ENCODE measurements at regions not wholly inside any gene's neighbourhood (a gene's known extent, or its start where the extent isn't known, plus 50 kb on each side); places are given as distances from the start of the nearest gene placed in this dataset.

DNA sequence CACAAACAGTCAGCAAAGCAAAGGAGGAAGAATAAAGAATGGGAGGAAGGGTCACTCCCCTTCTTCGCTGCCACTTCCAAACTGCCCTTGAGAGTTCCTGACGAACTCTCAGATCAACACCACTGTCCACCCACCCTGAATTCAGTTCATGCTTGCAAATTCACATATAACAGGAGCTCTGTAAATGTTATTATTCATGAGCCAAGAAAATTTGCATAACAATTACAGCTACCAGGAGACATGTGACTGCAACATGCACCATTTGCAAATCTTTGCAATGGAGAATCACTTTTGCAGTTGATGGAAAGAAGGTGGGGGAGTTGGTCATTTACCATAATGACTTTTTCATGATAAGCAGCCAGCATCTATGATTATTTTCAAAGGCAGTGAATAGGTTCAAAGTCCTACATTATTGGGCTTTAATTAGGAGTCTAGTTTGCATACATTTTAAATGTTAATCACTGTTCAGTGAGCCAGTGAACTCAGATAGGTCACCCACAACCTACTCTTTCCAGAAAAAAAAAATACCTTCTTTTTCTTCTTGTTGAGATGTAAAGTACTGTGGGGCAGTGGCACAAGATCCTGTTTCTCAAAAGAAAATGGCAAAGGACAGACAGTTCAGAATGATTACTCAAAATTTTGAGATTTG lies 149.7 kb downstream of the CAAP1 start:
- no peaks in the 10 kb centered on the region for H3K36me3 Mint-ChIP-seq
- intact Hi-C loops (cut with micrococcal nuclease): no loop called here
- TF ChIP-seq, protein P1, sequence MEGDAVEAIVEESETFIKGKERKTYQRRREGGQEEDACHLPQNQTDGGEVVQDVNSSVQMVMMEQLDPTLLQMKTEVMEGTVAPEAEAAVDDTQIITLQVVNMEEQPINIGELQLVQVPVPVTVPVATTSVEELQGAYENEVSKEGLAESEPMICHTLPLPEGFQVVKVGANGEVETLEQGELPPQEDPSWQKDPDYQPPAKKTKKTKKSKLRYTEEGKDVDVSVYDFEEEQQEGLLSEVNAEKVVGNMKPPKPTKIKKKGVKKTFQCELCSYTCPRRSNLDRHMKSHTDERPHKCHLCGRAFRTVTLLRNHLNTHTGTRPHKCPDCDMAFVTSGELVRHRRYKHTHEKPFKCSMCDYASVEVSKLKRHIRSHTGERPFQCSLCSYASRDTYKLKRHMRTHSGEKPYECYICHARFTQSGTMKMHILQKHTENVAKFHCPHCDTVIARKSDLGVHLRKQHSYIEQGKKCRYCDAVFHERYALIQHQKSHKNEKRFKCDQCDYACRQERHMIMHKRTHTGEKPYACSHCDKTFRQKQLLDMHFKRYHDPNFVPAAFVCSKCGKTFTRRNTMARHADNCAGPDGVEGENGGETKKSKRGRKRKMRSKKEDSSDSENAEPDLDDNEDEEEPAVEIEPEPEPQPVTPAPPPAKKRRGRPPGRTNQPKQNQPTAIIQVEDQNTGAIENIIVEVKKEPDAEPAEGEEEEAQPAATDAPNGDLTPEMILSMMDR (IDR thresholded peaks at IDR 0.05): no peak
- Histone ChIP-seq H3K27ac (ENCODE audit: low read length) (no peak overlapping the region), H3K9me3 (ENCODE audit: control insufficient read depth, insufficient read depth, low read length) (no peaks in the 10 kb centered on the region), H3K4me3 (ENCODE audit: low read length) (no peak overlapping the region), H3K27me3 (ENCODE audit: control insufficient read depth, insufficient read depth, low read length) (no peaks in the 10 kb centered on the region), H3K4me1 (ENCODE audit: control insufficient read depth, insufficient read depth, low read length) (no peaks in the 10 kb centered on the region), H3K36me3 (ENCODE audit: control insufficient read depth, insufficient read depth, low read length) (no peaks in the 10 kb centered on the region)
- no peaks in the 10 kb centered on the region for H3K4me1 Mint-ChIP-seq
- ATAC-seq: no peak
- no peak overlapping the region for H3K4me3 Mint-ChIP-seq
- 37% methylated on average over 2 of the region's 2 CpGs for WGBS (ENCODE audit: insufficient coverage)
- no peak for DNase-seq
- H3K27ac Mint-ChIP-seq: no peak overlapping the region
- peaks cover 0 to 4% of the 10 kb centered on the region in 2 donors for H3K27me3 Mint-ChIP-seq (ENCODE audit: low read depth in 2 of 2)
- H3K9me3 Mint-ChIP-seq: peaks cover 3% of the 10 kb centered on the region in 2 donors

DNA sequence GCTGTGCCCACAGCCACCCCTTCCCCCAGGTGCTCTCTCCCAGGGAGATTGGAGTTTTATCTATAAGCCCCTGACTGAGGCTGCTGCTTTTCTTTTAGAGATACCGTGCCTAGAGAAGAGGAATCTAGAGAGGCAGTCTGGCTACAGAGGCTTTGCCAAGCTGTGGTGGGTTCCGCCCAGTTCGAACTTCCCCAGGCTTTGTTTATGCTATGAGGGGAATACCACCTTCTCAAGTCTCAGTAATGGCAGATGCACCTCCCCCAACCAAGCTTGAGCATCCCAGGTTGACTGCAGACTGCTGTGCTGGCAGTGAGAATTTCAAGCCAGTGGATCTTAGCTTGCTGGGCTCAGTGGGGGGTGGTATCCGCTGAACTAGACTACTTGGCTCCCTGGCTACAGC lies 157.4 kb downstream of the CAAP1 start:
- peaks cover 12 to 13% of the 10 kb centered on the region in 2 donors for H3K9me3 Mint-ChIP-seq
- peaks cover 0 to 4% of the 10 kb centered on the region in 2 donors for H3K27me3 Mint-ChIP-seq (ENCODE audit: low read depth in 2 of 2)
- WGBS (ENCODE audit: insufficient coverage): 96% methylated on average over 4 of the region's 4 CpGs
- no peak for ATAC-seq
- Histone ChIP-seq H3K27me3 (ENCODE audit: control insufficient read depth, insufficient read depth, low read length) (no peaks in the 10 kb centered on the region), H3K27ac (ENCODE audit: low read length) (no peak overlapping the region), H3K4me3 (ENCODE audit: low read length) (no peak overlapping the region), H3K36me3 (ENCODE audit: control insufficient read depth, insufficient read depth, low read length) (no peaks in the 10 kb centered on the region), H3K9me3 (ENCODE audit: control insufficient read depth, insufficient read depth, low read length) (no peaks in the 10 kb centered on the region), H3K4me1 (ENCODE audit: control insufficient read depth, insufficient read depth, low read length) (no peaks in the 10 kb centered on the region)
- H3K36me3 Mint-ChIP-seq: no peaks in the 10 kb centered on the region
- TF ChIP-seq, protein P1 (IDR thresholded peaks at IDR 0.05): no peak
- H3K27ac Mint-ChIP-seq: no peak overlapping the region
- intact Hi-C loops (cut with micrococcal nuclease): no loop called here
- no peaks in the 10 kb centered on the region for H3K4me1 Mint-ChIP-seq
- no peak for DNase-seq
- H3K4me3 Mint-ChIP-seq: no peak overlapping the region

DNA sequence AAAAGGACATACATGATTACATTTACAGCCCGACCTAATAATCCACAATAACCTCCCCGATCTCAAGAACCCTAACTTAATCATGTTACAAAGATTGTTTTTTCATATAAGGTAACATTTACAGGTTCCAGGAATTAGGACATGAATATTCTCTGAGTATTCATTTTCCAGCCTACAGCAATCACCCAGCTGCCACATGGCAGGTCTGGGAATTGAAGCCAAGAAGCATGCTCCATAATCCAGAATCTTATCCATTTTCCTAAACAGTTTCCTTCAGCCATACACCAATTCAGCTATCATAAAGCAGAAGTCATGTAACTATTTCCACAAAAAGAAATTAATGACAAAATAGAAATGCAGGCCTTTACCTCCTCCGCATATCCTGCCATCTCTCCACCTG lies 163.4 kb downstream of the CAAP1 start:
- TF ChIP-seq, protein P1 (IDR thresholded peaks at IDR 0.05): no peak
- Histone ChIP-seq H3K4me3 (ENCODE audit: low read length) (no peak overlapping the region), H3K36me3 (ENCODE audit: control insufficient read depth, insufficient read depth, low read length) (no peaks in the 10 kb centered on the region), H3K27ac (ENCODE audit: low read length) (no peak overlapping the region), H3K27me3 (ENCODE audit: control insufficient read depth, insufficient read depth, low read length) (no peaks in the 10 kb centered on the region), H3K4me1 (ENCODE audit: control insufficient read depth, insufficient read depth, low read length) (no peaks in the 10 kb centered on the region), H3K9me3 (ENCODE audit: control insufficient read depth, insufficient read depth, low read length) (no peaks in the 10 kb centered on the region)
- no peak overlapping the region for H3K4me3 Mint-ChIP-seq
- intact Hi-C loops (cut with micrococcal nuclease): no loop called here
- no peak overlapping the region for H3K27ac Mint-ChIP-seq
- H3K27me3 Mint-ChIP-seq (ENCODE audit: low read depth in 2 of 2): no peaks in the 10 kb centered on the region
- no peaks in the 10 kb centered on the region for H3K36me3 Mint-ChIP-seq
- 80% methylated on average over 2 of the region's 3 CpGs for WGBS (ENCODE audit: insufficient coverage)
- peaks cover 5 to 11% of the 10 kb centered on the region in 2 donors for H3K9me3 Mint-ChIP-seq
- H3K4me1 Mint-ChIP-seq: no peaks in the 10 kb centered on the region
- no peak for DNase-seq
- no peak for ATAC-seq

DNA sequence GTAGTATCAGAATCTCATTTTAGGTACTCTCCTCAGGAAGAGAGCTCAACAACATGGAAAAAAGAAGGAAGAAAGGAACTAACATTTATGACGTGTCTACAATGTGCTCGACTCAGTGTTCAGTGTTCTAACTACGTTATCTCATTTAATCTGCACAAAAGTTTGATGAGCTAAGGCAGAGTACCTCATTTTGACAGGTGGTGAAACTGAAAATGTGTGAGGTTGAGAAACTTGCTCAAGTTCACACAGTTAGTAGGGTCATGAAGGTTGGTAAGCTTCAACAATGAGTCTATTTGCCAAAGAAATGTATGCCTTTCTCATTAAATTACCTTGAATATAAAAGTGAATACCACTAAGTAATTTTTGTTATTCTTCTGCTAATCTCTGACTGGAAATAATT lies 165.1 kb downstream of the CAAP1 start:
- Mint-ChIP-seq H3K9me3 (peaks cover 3 to 6% of the 10 kb centered on the region in 2 donors), H3K4me1 (no peaks in the 10 kb centered on the region), H3K36me3 (no peaks in the 10 kb centered on the region), H3K4me3 (no peak overlapping the region), H3K27me3 (ENCODE audit: low read depth in 2 of 2) (no peaks in the 10 kb centered on the region), H3K27ac (no peak overlapping the region)
- Histone ChIP-seq H3K27ac (ENCODE audit: low read length) (no peak overlapping the region), H3K9me3 (ENCODE audit: control insufficient read depth, insufficient read depth, low read length) (no peaks in the 10 kb centered on the region), H3K36me3 (ENCODE audit: control insufficient read depth, insufficient read depth, low read length) (no peaks in the 10 kb centered on the region), H3K4me1 (ENCODE audit: control insufficient read depth, insufficient read depth, low read length) (no peaks in the 10 kb centered on the region), H3K27me3 (ENCODE audit: control insufficient read depth, insufficient read depth, low read length) (no peaks in the 10 kb centered on the region), H3K4me3 (ENCODE audit: low read length) (no peak overlapping the region)
- 82% methylated on average over 3 of the region's 3 CpGs for WGBS (ENCODE audit: insufficient coverage)
- TF ChIP-seq, protein P1 (IDR thresholded peaks at IDR 0.05): no peak
- no peak for ATAC-seq
- intact Hi-C loops (cut with micrococcal nuclease): no loop called here
- DNase-seq: no peak

Measured in natural killer cell (primary cell).